WTC11 (cell line): ENCODE measurements at regions not wholly inside any gene's neighbourhood (a gene's known extent, or its start where the extent isn't known, plus 50 kb on each side); places are given as distances from the start of the nearest gene placed in this dataset.

Experiments
- ATAC-seq: fragments of 200-7000 bp; cut with Tn5 transposase; 2 replicates; pipeline ENCODE4 v1.10.0; 2021; ENCODE audit warnings: mild to moderate bottlenecking, moderate library complexity
- CTCF ChIA-PET: fragments of 300-600 bp; sonication (Branson Sonifier 250); formaldehyde crosslinking; loops from one replicate; lab custom pipeline; 2021; ENCODE audit warnings: antibody characterized with exemption; lab: Charles Lee
- POLR2A ChIA-PET: fragments of 350-600 bp; sonication (Branson Sonifier 250); formaldehyde crosslinking; loops from one replicate; lab custom pipeline; 2021; ENCODE audit warnings: antibody characterized with exemption; lab: Charles Lee
- DNase-seq: peaks from one replicate; pipeline ENCODE4 v3.0.0; 2021; ENCODE audit warnings: low spot score
- H3K27ac Mint-ChIP-seq: 2 replicates; pipeline ENCODE4 v1.8.0; 2021; ENCODE audit warnings: mixed read lengths
- H3K27me3 Mint-ChIP-seq: 2 replicates; pipeline ENCODE4 v1.8.0; 2021; ENCODE audit warnings: low read depth, mild to moderate bottlenecking, moderate library complexity, mixed read lengths
- H3K36me3 Mint-ChIP-seq: 2 replicates; pipeline ENCODE4 v1.8.0; 2021; ENCODE audit warnings: mixed read lengths
- H3K4me1 Mint-ChIP-seq: 2 replicates; pipeline ENCODE4 v1.8.0; 2022; ENCODE audit warnings: mixed read lengths
- H3K4me3 Mint-ChIP-seq: 2 replicates; pipeline ENCODE4 v1.8.0; 2021; ENCODE audit warnings: mild to moderate bottlenecking, moderate library complexity, mixed read lengths
- H3K9me3 Mint-ChIP-seq: 2 replicates; pipeline ENCODE4 v1.8.0; 2021; ENCODE audit warnings: mixed read lengths
- CDX4 ChIP-seq: fragments of 250-450 bp; sonication (Bioruptor Pico); IDR thresholded peaks from 2 replicates; pipeline ENCODE4 v1.9.0; 2021; ENCODE audit warnings: moderate library complexity, mild to moderate bottlenecking, inconsistent platforms, borderline replicate concordance
- ELF4 ChIP-seq: sonication (generic); formaldehyde crosslinking; IDR thresholded peaks from 2 replicates; pipeline ENCODE4 v1.8.1; 2022; ENCODE audit warnings: low read depth, mild to moderate bottlenecking, moderate library complexity, missing genetic modification reagents
- EMX1 ChIP-seq: fragments of 250-450 bp; sonication (Bioruptor Pico); IDR thresholded peaks from 2 replicates; pipeline ENCODE4 v1.8.0; 2021; ENCODE audit warnings: mild to moderate bottlenecking
- ESRRA ChIP-seq: sonication (generic); formaldehyde crosslinking; IDR thresholded peaks from 2 replicates; pipeline ENCODE4 v1.8.1; 2022; ENCODE audit warnings: mild to moderate bottlenecking, missing genetic modification reagents, borderline replicate concordance
- ETV6 ChIP-seq: sonication (generic); formaldehyde crosslinking; IDR thresholded peaks from 2 replicates; pipeline ENCODE4 v1.8.1; 2022; ENCODE audit warnings: mild to moderate bottlenecking, missing genetic modification reagents
- GABPB1 ChIP-seq: sonication (generic); formaldehyde crosslinking; IDR thresholded peaks from 2 replicates; pipeline ENCODE4 v1.8.1; 2023; ENCODE audit warnings: mild to moderate bottlenecking, missing genetic modification reagents
- OVOL2 ChIP-seq: fragments of 250-450 bp; sonication (Bioruptor Pico); IDR thresholded peaks from 2 replicates; pipeline ENCODE4 v1.9.0; 2021; ENCODE audit warnings: mild to moderate bottlenecking, borderline replicate concordance
- PRDM15 ChIP-seq: sonication (generic); formaldehyde crosslinking; IDR thresholded peaks from 2 replicates; pipeline ENCODE4 v1.8.0; 2022; ENCODE audit warnings: missing genetic modification reagents
- RORB ChIP-seq: fragments of 250-450 bp; sonication (Bioruptor Pico); IDR thresholded peaks from 2 replicates; pipeline ENCODE4 v1.9.0; 2021; ENCODE audit warnings: mild to moderate bottlenecking
- SMAD4 ChIP-seq: sonication (generic); formaldehyde crosslinking; IDR thresholded peaks from 2 replicates; pipeline ENCODE4 v1.8.0; 2022; ENCODE audit warnings: mild to moderate bottlenecking, missing genetic modification reagents
- SOX15 ChIP-seq: fragments of 250-450 bp; sonication (Bioruptor Pico); IDR thresholded peaks from 2 replicates; pipeline ENCODE4 v1.9.0; 2021; ENCODE audit warnings: mild to moderate bottlenecking
- TP53 ChIP-seq: sonication (generic); formaldehyde crosslinking; IDR thresholded peaks from 2 replicates; pipeline ENCODE4 v1.8.1; 2023; ENCODE audit warnings: mild to moderate bottlenecking, missing genetic modification reagents
- ZBTB43 ChIP-seq: sonication (generic); formaldehyde crosslinking; IDR thresholded peaks from 2 replicates; pipeline ENCODE4 v1.8.1; 2023; ENCODE audit warnings: mild to moderate bottlenecking, missing genetic modification reagents
- ZNF138 ChIP-seq: sonication (generic); formaldehyde crosslinking; conservative IDR thresholded peaks from 2 replicates; pipeline ENCODE4 v1.8.1; 2022; ENCODE audit warnings: mild to moderate bottlenecking, moderate library complexity, missing genetic modification reagents
- ZNF219 ChIP-seq: sonication (generic); formaldehyde crosslinking; IDR thresholded peaks from 2 replicates; pipeline ENCODE4 v1.8.0; 2023; ENCODE audit warnings: missing genetic modification reagents, mild to moderate bottlenecking, borderline replicate concordance
- ZNF263 ChIP-seq: sonication (generic); formaldehyde crosslinking; IDR thresholded peaks from 2 replicates; pipeline ENCODE4 v1.8.1; 2022; ENCODE audit warnings: low read depth, mild to moderate bottlenecking, moderate library complexity, missing genetic modification reagents
- ZNF317 ChIP-seq: sonication (generic); formaldehyde crosslinking; IDR thresholded peaks from 2 replicates; pipeline ENCODE4 v1.8.1; 2023; ENCODE audit warnings: low read depth, mild to moderate bottlenecking, moderate library complexity, missing genetic modification reagents, borderline replicate concordance
- TF ChIP-seq, protein P1 (sequence below): sonication (generic); formaldehyde crosslinking; IDR thresholded peaks from 2 replicates; pipeline ENCODE4 v1.8.0; 2022; ENCODE audit warnings: mild to moderate bottlenecking, missing genetic modification reagents
- TF ChIP-seq, protein P2 (sequence below): sonication (generic); formaldehyde crosslinking; IDR thresholded peaks from 2 replicates; pipeline ENCODE4 v1.8.1; 2023; ENCODE audit warnings: mild to moderate bottlenecking, missing genetic modification reagents
- TF ChIP-seq, protein P3 (sequence below): fragments of 200-600 bp; IDR thresholded peaks from 2 replicates; pipeline ENCODE4 v1.8.0; 2022; ENCODE audit warnings: antibody characterized with exemption

- TF ChIP-seq, protein P1, sequence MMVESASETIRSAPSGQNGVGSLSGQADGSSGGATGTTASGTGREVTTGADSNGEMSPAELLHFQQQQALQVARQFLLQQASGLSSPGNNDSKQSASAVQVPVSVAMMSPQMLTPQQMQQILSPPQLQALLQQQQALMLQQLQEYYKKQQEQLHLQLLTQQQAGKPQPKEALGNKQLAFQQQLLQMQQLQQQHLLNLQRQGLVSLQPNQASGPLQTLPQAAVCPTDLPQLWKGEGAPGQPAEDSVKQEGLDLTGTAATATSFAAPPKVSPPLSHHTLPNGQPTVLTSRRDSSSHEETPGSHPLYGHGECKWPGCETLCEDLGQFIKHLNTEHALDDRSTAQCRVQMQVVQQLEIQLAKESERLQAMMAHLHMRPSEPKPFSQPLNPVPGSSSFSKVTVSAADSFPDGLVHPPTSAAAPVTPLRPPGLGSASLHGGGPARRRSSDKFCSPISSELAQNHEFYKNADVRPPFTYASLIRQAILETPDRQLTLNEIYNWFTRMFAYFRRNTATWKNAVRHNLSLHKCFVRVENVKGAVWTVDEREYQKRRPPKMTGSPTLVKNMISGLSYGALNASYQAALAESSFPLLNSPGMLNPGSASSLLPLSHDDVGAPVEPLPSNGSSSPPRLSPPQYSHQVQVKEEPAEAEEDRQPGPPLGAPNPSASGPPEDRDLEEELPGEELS (CRISPR knock-in tag): no peak
These were observed 244.4 kb upstream of the FBXL7 start (continued) for GRCh38 chr5:15255576-15255975.

DNA sequence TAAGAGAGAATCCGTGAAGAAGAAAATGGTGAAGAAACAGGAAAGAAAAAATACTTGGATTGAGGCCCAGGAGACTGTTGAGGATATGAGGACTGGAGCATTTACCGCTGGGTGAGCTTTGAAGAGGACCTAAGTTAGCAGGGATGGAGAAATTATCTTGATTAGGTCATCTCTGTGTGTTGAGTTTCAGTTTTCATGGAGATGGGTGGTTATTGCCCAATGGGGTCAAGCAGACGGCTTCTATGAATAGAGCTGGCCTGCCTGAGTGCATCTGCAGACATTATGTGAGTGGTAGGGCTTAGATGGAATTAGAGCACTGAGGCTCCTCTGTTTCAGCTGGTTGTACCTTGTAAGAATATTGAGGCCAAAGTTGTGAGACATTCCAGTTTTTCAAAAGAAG lies 245.4 kb upstream of the FBXL7 start:
- TF ChIP-seq, protein P2, sequence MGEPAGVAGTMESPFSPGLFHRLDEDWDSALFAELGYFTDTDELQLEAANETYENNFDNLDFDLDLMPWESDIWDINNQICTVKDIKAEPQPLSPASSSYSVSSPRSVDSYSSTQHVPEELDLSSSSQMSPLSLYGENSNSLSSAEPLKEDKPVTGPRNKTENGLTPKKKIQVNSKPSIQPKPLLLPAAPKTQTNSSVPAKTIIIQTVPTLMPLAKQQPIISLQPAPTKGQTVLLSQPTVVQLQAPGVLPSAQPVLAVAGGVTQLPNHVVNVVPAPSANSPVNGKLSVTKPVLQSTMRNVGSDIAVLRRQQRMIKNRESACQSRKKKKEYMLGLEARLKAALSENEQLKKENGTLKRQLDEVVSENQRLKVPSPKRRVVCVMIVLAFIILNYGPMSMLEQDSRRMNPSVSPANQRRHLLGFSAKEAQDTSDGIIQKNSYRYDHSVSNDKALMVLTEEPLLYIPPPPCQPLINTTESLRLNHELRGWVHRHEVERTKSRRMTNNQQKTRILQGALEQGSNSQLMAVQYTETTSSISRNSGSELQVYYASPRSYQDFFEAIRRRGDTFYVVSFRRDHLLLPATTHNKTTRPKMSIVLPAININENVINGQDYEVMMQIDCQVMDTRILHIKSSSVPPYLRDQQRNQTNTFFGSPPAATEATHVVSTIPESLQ (CRISPR knock-in tag): no peak
- no peak for TF ChIP-seq TP53
- no peak for ATAC-seq
- Mint-ChIP-seq H3K4me3 (no peak overlapping the region), H3K9me3 (no peaks in the 10 kb centered on the region), H3K27ac (no peak overlapping the region), H3K36me3 (no peaks in the 10 kb centered on the region), H3K4me1 (no peaks in the 10 kb centered on the region), H3K27me3 (no peaks in the 10 kb centered on the region)
- DNase-seq: no peak
- ChIA-PET CTCF (no interaction called here), POLR2A (interaction anchor here (0.6 kb wide), 1 partner anchor 1015 kb away, joined by 3 read pairs; no protein-coding TSS in a partner anchor)

- no peak overlapping the region for H3K27ac Mint-ChIP-seq
- ChIA-PET POLR2A (no interaction called here), CTCF (no interaction called here)
- H3K4me1 Mint-ChIP-seq: no peaks in the 10 kb centered on the region
- H3K36me3 Mint-ChIP-seq: no peaks in the 10 kb centered on the region
- no peak overlapping the region for H3K4me3 Mint-ChIP-seq
- DNase-seq: no peak
- H3K9me3 Mint-ChIP-seq: no peaks in the 10 kb centered on the region; the same call in 1 of the 2 replicates
- no peak for ATAC-seq
- TF ChIP-seq ZNF138 (CRISPR knock-in tag): no peak
- TF ChIP-seq EMX1 (CRISPR knock-in tag): no peak
- TF ChIP-seq ZNF317 (CRISPR knock-in tag): no peak
- TF ChIP-seq ELF4 (CRISPR knock-in tag): no peak
- TF ChIP-seq SOX15 (CRISPR knock-in tag): no peak
- TF ChIP-seq ZNF263 (CRISPR knock-in tag): no peak
- TF ChIP-seq RORB: no peak
- TF ChIP-seq GABPB1: no peak
- no peak for TF ChIP-seq OVOL2 (CRISPR knock-in tag)
- no peak for TF ChIP-seq CDX4
- TF ChIP-seq SMAD4: no peak
- no peak for TF ChIP-seq ESRRA
- TF ChIP-seq PRDM15: no peak
- TF ChIP-seq ZBTB43: no peak
- TF ChIP-seq ETV6 (CRISPR knock-in tag): no peak
- TF ChIP-seq, protein P3, sequence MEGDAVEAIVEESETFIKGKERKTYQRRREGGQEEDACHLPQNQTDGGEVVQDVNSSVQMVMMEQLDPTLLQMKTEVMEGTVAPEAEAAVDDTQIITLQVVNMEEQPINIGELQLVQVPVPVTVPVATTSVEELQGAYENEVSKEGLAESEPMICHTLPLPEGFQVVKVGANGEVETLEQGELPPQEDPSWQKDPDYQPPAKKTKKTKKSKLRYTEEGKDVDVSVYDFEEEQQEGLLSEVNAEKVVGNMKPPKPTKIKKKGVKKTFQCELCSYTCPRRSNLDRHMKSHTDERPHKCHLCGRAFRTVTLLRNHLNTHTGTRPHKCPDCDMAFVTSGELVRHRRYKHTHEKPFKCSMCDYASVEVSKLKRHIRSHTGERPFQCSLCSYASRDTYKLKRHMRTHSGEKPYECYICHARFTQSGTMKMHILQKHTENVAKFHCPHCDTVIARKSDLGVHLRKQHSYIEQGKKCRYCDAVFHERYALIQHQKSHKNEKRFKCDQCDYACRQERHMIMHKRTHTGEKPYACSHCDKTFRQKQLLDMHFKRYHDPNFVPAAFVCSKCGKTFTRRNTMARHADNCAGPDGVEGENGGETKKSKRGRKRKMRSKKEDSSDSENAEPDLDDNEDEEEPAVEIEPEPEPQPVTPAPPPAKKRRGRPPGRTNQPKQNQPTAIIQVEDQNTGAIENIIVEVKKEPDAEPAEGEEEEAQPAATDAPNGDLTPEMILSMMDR: no peak
- TF ChIP-seq ZNF219 (CRISPR knock-in tag): no peak
- TF ChIP-seq, all 79 proteins: peak for 0
- no peaks in the 10 kb centered on the region for H3K27me3 Mint-ChIP-seq
These were observed 247.6 kb upstream of the FBXL7 start for GRCh38 chr5:15252331-15252730.
